ENCODE measurements at regions not wholly inside any gene's neighbourhood (a gene's known extent, or its start where the extent isn't known, plus 50 kb on each side); places are given as distances from the start of the nearest gene placed in this dataset.

DNA sequence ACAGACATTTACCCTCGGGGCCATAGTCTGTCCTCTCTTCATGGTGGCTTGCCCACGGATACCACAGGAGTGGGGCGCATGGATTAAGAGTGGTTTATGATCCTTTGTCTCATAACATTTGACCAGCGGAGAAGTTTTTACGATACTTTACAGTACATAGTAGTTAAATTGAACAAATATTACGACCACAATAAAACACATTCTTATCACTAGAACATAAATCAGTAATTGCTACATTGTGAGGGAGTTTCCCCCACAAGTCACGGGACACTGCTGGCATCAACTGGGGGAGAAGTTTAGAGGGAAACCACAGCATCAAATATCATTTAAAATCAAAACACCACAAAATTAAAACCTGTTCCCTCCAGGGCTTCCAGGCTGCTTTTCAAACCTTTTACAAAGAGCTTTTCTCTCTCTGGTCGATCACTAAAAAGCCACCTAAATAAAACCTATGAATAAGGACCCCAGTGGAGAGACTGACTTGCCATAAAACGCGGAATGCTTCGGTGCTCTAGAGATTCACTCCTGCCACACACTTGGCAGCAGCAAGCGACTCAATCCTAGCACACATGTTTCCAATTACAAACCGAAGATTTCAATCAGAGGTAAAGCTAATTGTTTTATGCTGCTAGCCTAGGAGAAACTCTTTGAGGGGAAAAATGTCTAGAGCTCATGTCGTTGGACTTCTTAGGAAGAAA, 173.7 kb upstream of the HNRNPA3 start:
- DNase-seq = no peak

- no peak for DNase-seq
These were observed 170.3 kb upstream of the HNRNPA3 start for GRCh38 chr2:177042311-177042710.

DNA sequence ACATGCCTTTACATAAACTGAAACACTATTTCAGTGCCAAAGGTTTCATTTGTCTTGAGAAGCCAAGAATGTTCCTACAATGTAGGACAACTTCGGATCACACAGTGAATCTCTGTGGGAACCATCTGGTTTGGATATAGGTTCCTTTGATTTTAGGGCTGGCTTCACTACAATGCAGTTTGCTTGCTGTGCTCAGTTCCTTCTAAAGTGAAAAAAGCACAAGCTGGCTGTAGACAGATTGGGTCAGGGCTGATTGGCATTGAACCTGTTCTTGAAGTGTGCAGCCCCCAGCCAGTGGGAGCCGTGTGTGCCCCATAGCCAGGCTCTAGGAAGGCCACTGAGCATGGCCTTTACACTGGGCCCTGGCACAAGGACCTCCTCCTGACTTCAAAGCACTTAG, 167.9 kb upstream of the HNRNPA3 start:
- no peak for DNase-seq

DNA sequence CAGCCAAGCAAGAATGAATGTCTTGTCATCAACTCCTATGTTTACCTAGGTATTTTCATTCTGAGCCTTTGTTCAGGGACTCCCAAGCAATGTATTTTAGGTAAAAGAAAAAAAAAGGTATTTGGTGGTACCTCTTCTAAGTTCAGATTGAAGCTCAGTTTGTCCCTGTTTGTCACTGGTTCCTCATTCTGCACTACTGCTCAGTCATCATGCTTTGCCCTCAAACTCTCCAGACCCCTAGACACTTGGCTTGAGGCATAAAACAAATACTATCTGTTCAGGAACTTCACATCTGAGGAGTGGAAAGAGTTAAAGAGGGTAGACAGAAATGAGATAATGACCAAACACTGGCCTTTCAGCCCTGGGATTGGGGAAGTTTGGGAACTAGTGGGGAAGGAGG, 163.6 kb upstream of the HNRNPA3 start:
- DNase-seq = no peak

- DNase-seq = no peak
These were observed 161.3 kb upstream of the HNRNPA3 start for GRCh38 chr2:177051278-177051677.

DNA sequence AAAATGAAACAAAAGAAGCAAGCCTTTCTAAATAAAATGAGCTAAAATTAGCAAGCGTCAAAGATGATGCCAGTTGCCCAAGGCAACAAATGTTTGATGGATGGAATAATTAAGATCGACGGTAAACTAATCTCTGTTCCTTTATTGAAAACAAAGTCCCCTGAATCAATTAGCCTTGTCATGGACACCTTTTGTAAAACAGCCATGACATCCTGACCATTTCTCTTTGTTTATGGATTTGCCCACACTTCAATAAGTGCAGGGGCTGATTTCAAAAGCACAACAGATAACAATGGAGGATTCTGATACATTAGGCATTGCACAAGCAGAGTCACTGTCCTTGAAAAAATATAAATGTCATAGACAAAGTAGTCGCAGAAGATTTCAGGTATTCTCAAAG, 160.1 kb upstream of the HNRNPA3 start:
- no peak for DNase-seq

GRCh38 chr2:177053038-177053437, 159.6 kb upstream of the HNRNPA3 start:
- DNase-seq = no peak

- no peak for DNase-seq
These were observed 158.9 kb upstream of the HNRNPA3 start for GRCh38 chr2:177053716-177054115.

GRCh38 chr2:177056481-177056929, 156.1 kb upstream of the HNRNPA3 start:
- DNase-seq = no peak

DNA sequence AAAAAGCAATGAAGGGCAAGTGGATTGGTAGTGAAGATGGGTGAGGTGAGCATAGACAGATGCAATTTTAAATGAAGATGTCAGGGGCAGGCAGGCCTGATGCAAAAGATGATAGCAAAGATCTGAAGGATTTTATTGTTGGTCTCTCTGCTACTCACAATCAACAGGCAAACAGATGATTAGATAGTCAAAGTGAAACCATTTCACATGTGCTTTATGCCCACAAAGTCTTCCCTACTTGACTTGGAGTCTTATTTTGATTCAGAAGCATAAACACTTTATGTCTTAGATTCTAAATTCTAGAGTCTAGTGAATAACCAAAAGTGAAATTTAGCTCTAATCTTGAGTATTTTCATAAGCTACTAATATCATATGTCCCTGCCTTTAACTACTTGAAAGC, 153.8 kb upstream of the HNRNPA3 start:
- no peak for DNase-seq

DNA sequence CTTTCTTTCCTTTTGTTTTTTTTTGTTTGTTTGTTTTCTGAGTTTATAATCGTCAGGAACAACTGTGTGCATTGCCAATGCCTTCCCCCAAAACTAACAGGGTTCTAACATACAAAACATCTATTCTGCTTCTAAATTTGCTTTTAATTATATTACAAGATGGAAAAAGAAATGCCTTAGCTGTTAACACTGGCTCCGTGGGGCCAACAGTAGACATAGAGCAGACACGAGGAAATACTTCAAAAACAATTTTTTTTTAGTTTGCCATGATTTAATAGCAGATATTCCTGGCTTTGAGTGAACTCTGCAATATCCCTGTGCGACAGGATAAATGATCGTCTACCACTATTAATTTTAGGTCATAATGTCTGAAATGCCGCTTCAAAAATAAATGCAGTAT, 153.3 kb upstream of the HNRNPA3 start:
- no peak for DNase-seq

GRCh38 chr2:177063331-177063730, 149.3 kb upstream of the HNRNPA3 start:
- DNase-seq = no peak

DNA sequence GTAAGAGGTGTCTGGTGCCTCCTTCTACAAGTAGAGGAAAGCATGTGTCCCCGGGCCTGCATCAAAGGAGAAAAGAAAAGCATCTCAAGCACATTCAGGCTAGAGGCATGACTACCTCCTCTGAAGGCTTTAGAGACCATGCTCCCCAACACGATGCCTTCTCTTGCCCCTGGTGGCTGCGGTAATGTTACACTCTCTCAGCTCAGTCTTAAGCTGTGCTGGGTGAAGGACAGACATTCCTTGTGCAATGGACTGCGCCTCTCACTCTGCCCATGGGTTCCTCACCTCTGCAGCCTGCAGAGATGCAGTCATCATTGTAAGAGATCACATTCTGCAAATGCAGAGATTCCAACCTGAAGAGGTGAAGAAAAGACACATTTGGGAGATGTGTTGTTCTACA, 148.2 kb upstream of the HNRNPA3 start:
- no peak for DNase-seq

GRCh38 chr2:177068967-177069366, 143.6 kb upstream of the HNRNPA3 start:
- DNase-seq = no peak

GRCh38 chr2:177072090-177072489, 140.5 kb upstream of the HNRNPA3 start:
- no peak for DNase-seq

DNA sequence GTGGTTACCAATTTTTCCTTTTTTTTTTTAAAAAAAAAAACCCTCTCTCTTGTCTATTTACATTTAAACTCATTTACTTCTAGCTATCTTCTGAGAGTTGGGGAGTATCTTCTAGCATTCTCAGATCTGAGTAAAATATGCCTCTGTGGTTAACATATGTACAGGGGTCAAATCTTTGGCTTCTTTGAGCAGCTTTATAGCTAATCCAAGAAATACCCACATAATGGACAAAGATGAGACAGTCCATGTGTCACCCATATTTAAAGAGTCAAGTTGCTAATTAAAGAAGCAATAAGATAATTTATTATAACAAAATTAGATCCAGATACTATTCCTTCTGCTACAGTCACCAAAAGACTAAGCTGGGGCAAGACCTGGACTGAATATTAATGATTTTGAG, 139.0 kb upstream of the HNRNPA3 start:
- DNase-seq = no peak

- no peak for DNase-seq
These were observed 138.4 kb upstream of the HNRNPA3 start for GRCh38 chr2:177074099-177074710.

DNA sequence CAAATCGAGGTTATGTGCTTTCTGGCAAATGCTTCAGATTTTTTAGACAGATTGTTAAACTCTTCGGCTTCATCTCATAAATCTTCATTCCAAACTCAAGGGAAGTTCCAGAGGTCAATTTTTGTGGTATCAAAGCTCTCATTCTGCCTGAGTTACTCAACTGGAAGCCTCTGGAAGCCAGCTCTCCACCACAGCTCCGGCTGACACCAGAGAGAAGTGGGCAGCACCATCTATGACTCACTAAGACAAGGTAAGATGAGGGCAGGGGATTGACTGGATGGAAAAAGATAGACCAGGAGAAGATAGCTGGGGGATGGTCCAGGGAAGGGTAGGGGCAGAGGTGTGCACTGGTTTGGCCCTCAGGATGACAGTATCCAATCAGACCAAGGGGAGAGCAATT, 137.3 kb upstream of the HNRNPA3 start:
- no peak for DNase-seq

DNA sequence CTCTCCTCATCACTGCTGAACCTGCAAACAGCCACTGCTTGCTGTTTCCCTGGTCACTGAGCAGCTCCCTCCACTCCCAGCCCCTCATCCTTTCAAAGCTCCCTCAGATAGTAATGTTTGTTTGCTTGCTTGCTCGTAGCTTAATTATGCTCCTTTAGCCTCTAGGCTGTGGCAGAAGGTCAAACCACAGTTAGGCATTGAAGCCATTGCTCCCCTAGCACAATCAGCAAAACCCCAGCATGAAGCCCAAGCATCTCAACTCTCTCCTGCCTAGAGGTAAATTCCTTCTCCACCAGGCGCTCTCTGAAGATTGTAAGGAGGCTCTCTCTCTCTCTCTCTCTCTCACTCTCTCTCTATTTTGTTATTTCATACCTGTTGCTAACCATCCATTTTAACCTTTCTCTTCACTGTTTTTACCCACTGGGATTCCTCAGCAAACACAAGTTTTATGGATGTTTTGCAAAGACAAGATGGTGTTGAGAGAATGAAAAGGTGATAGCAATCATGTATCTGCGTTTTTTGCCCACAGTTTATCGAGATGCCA, 135.9 kb upstream of the HNRNPA3 start:
- DNase-seq = no peak

GRCh38 chr2:177077778-177078177, 134.8 kb upstream of the HNRNPA3 start:
- DNase-seq = no peak

DNA sequence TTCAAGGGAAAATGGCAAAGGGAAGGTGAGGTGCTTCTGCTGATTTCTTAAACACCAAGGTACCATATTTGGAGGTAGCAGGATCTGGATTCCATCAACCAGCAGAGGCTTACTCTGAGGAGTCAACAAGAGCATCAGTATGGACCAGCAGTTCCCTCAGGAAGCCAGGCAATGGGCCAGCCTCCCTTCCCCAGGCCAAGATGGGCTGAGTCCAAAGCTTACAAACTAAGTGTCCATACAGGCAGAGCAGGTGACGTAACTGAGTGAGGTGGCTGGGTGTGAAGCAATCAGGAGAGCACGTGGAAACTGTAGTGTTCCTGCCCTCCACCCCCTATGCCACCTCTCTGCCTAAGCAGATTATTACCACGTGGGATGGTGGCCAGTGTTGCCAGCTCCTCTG, 134.2 kb upstream of the HNRNPA3 start:
- DNase-seq = no peak

DNA sequence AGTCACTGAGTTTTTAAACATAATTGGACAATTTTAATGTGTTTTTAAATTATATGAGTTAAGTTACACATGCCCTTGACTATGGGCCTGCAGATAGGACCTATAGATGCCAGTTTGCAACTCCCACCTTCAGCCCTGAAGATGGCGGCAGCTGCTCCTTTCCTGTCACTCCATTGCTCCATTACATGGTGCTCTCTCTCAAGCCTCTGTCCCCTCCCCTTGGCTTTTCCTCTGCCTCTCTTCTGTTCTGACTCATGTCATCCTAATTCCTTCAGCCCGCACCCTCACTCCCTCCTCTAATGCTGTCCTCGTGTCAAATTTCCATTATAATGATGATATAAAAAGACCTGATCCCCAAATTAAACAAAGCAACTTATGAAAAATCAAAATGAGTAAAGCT, 133.7 kb upstream of the HNRNPA3 start:
- DNase-seq = no peak

GRCh38 chr2:177080746-177081284, 131.8 kb upstream of the HNRNPA3 start:
- no peak for DNase-seq

GRCh38 chr2:177084607-177085006, 128.0 kb upstream of the HNRNPA3 start:
- DNase-seq = no peak
